ENCODE measurements at regions not wholly inside any gene's neighbourhood (a gene's known extent, or its start where the extent isn't known, plus 50 kb on each side); places are given as distances from the start of the nearest gene placed in this dataset.
"Not testable (repeated sequence)": the region's sequence is repeated elsewhere in the genome, so short reads cannot be mapped to it uniquely, and the experiment has no call there.

GRCh38 chr12:89230376-89231315 lies 121.7 kb downstream of the DUSP6 start:
- DNase-seq (ENCODE audit: low read depth in 2 of 2, low spot score in 1 of 2), result no peak

- no peak for DNase-seq (ENCODE audit: low read depth in 2 of 2, low spot score in 1 of 2)
These were observed 123.8 kb downstream of the DUSP6 start for GRCh38 chr12:89228491-89228890.

- no peak for DNase-seq (ENCODE audit: low read depth in 2 of 2, low spot score in 1 of 2)
These were observed 124.5 kb downstream of the DUSP6 start for GRCh38 chr12:89227774-89228173.

GRCh38 chr12:89225808-89226411 lies 126.4 kb downstream of the DUSP6 start:
- no peak for DNase-seq (ENCODE audit: low read depth in 2 of 2, low spot score in 1 of 2)

- peak; percentile 10 to 36 for DNase-seq (ENCODE audit: low read depth in 2 of 2, low spot score in 1 of 2)
These were observed 126.9 kb downstream of the DUSP6 start for GRCh38 chr12:89225401-89225800.

- DNase-seq (ENCODE audit: low read depth in 2 of 2, low spot score in 1 of 2), result not testable (repeated sequence)
These were observed 129.7 kb downstream of the DUSP6 start for GRCh38 chr12:89222580-89222979.

GRCh38 chr12:89217472-89217871 lies 134.8 kb downstream of the DUSP6 start:
- no peak for DNase-seq (ENCODE audit: low read depth in 2 of 2, low spot score in 1 of 2)

- no peak for DNase-seq (ENCODE audit: low read depth in 2 of 2, low spot score in 1 of 2)
These were observed 135.9 kb downstream of the DUSP6 start for GRCh38 chr12:89216211-89216952.

- DNase-seq (ENCODE audit: low read depth in 2 of 2, low spot score in 1 of 2), result no peak
These were observed 137.1 kb downstream of the DUSP6 start for GRCh38 chr12:89215196-89215595.

- DNase-seq (ENCODE audit: low read depth in 2 of 2, low spot score in 1 of 2), result no peak
These were observed 138.6 kb downstream of the DUSP6 start for GRCh38 chr12:89213747-89214146.

- DNase-seq (ENCODE audit: low read depth in 2 of 2, low spot score in 1 of 2), result no peak
These were observed 139.2 kb downstream of the DUSP6 start for GRCh38 chr12:89213139-89213538.

GRCh38 chr12:89212339-89212771 lies 139.9 kb downstream of the DUSP6 start:
- DNase-seq (ENCODE audit: low read depth in 2 of 2, low spot score in 1 of 2), result no peak

- no peak for DNase-seq (ENCODE audit: low read depth in 2 of 2, low spot score in 1 of 2)
These were observed 140.8 kb downstream of the DUSP6 start for GRCh38 chr12:89211456-89211855.

- DNase-seq (ENCODE audit: low read depth in 2 of 2, low spot score in 1 of 2), result no peak
These were observed 142.0 kb downstream of the DUSP6 start for GRCh38 chr12:89210277-89210676.

- DNase-seq (ENCODE audit: low read depth in 2 of 2, low spot score in 1 of 2), result no peak
These were observed 143.6 kb downstream of the DUSP6 start for GRCh38 chr12:89208661-89209096.

- DNase-seq (ENCODE audit: low read depth in 2 of 2, low spot score in 1 of 2), result no peak
These were observed 145.9 kb downstream of the DUSP6 start for GRCh38 chr12:89206390-89206789.

GRCh38 chr12:89205517-89205916 lies 146.8 kb downstream of the DUSP6 start:
- no peak for DNase-seq (ENCODE audit: low read depth in 2 of 2, low spot score in 1 of 2)

- DNase-seq (ENCODE audit: low read depth in 2 of 2, low spot score in 1 of 2), result no peak
These were observed 149.2 kb downstream of the DUSP6 start for GRCh38 chr12:89203144-89203543.

GRCh38 chr12:89200217-89200616 lies 152.1 kb downstream of the DUSP6 start:
- DNase-seq (ENCODE audit: low read depth in 2 of 2, low spot score in 1 of 2), result no peak

- DNase-seq (ENCODE audit: low read depth in 2 of 2, low spot score in 1 of 2), result no peak
These were observed 156.8 kb downstream of the DUSP6 start for GRCh38 chr12:89195470-89195869.

- no peak for DNase-seq (ENCODE audit: low read depth in 2 of 2, low spot score in 1 of 2)
These were observed 157.6 kb downstream of the DUSP6 start for GRCh38 chr12:89194683-89195082.

- no peak for DNase-seq (ENCODE audit: low read depth in 2 of 2, low spot score in 1 of 2)
These were observed 159.9 kb downstream of the DUSP6 start for GRCh38 chr12:89192429-89192828.
